GM23338 (cell line): ENCODE measurements at regions not wholly inside any gene's neighbourhood (a gene's known extent, or its start where the extent isn't known, plus 50 kb on each side); places are given as distances from the start of the nearest gene placed in this dataset.

ENCODE experiments used
- ATAC-seq: fragments of 200-7000 bp; cut with Tn5 transposase; 3 replicates; pipeline ENCODE4 v1.9.1; 2020
- DNase-seq: peaks from one replicate; pipeline ENCODE4 v3.0.0-alpha.2; 2015; ENCODE audit warnings: low spot score
- H2AFZ ChIP-seq: fragments of 200-600 bp; sonication (generic); 2 replicates; pipeline ENCODE4 v1.8.0; 2016; ENCODE audit warnings: antibody characterized with exemption, mild to moderate bottlenecking, moderate library complexity
- H3F3A ChIP-seq: fragments of 200-600 bp; sonication (generic); replicated peaks from 2 replicates; pipeline ENCODE4 v1.8.0; 2017; ENCODE audit warnings: antibody characterized with exemption, mixed run types, low read depth
- H3K27ac ChIP-seq: fragments of 200-600 bp; sonication (generic); 2 replicates; pipeline ENCODE4 v1.6.1; 2016; ENCODE audit warnings: low read depth
- H3K27me3 ChIP-seq: fragments of 200-600 bp; sonication (generic); 2 replicates; pipeline ENCODE4 v1.8.0; 2016; ENCODE audit warnings: mild to moderate bottlenecking, mixed run types, moderate library complexity; ENCODE audit not compliant: insufficient read depth
- H3K36me3 ChIP-seq: fragments of 200-600 bp; sonication (generic); 2 replicates; pipeline ENCODE4 v1.8.0; 2016; ENCODE audit warnings: mild to moderate bottlenecking; ENCODE audit not compliant: insufficient read depth
- H3K4me1 ChIP-seq: fragments of 200-600 bp; sonication (generic); 2 replicates; pipeline ENCODE4 v1.8.0; 2016; ENCODE audit warnings: mild to moderate bottlenecking, moderate library complexity; ENCODE audit not compliant: insufficient read depth
- H3K4me2 ChIP-seq: fragments of 200-600 bp; sonication (generic); 2 replicates; pipeline ENCODE4 v1.7.1; 2017; ENCODE audit warnings: mixed run types
- H3K4me3 ChIP-seq: fragments of 200-600 bp; sonication (generic); 2 replicates; pipeline ENCODE4 v1.6.1; 2016; ENCODE audit warnings: mixed run types
- H3K79me2 ChIP-seq: fragments of 200-600 bp; sonication (generic); replicated peaks from 2 replicates; pipeline ENCODE4 v1.8.0; 2017; ENCODE audit warnings: mild to moderate bottlenecking; ENCODE audit not compliant: insufficient read depth
- H3K9me2 ChIP-seq: fragments of 200-600 bp; sonication (generic); 2 replicates; pipeline ENCODE4 v1.8.0; 2017; ENCODE audit not compliant: insufficient read depth
- H4K20me1 ChIP-seq: fragments of 200-600 bp; sonication (generic); replicated peaks from 2 replicates; pipeline ENCODE4 v1.8.0; 2017; ENCODE audit warnings: mild to moderate bottlenecking; ENCODE audit not compliant: insufficient read depth
- H3K27ac Mint-ChIP-seq: 2 replicates; pipeline ENCODE4 v1.8.0; 2020; ENCODE audit warnings: inconsistent platforms, mild to moderate bottlenecking, moderate library complexity, mixed read lengths
- H3K27me3 Mint-ChIP-seq: 3 replicates; pipeline ENCODE4 v1.8.0; 2022; ENCODE audit warnings: low read depth, mild to moderate bottlenecking, moderate library complexity, mixed read lengths, inconsistent platforms; ENCODE audit not compliant: insufficient read depth, poor library complexity
- H3K36me3 Mint-ChIP-seq: 3 replicates; pipeline ENCODE4 v1.8.0; 2021; ENCODE audit warnings: low read depth, mild to moderate bottlenecking, inconsistent platforms, moderate library complexity, mixed read lengths
- H3K4me1 Mint-ChIP-seq: 3 replicates; pipeline ENCODE4 v1.8.0; 2020; ENCODE audit warnings: mild to moderate bottlenecking, inconsistent platforms, mixed read lengths
- H3K4me3 Mint-ChIP-seq: 3 replicates; pipeline ENCODE4 v1.8.0; 2021; ENCODE audit warnings: moderate library complexity, mild to moderate bottlenecking, inconsistent platforms, mixed read lengths
- H3K9me3 Mint-ChIP-seq: 3 replicates; pipeline ENCODE4 v1.8.0; 2020; ENCODE audit warnings: moderate library complexity, mild to moderate bottlenecking, inconsistent platforms, mixed read lengths
- CREB1 ChIP-seq: fragments of 250-450 bp; sonication (Bioruptor Pico); IDR thresholded peaks from 2 replicates; pipeline ENCODE4 v1.5.0; 2020; ENCODE audit warnings: low read depth, mild to moderate bottlenecking, moderate library complexity
- CTCF ChIP-seq, 2 experiments: fragments of 200-600 bp in 1 of 2; sonication (generic) in 1 of 2; conservative IDR thresholded peaks; 2 replicates each; pipeline versions ENCODE4 v1.5.1 to v1.6.1; 2016 to 2017; ENCODE audit warnings: antibody characterized with exemption in 2 of 2, low read depth in 2 of 2, mild to moderate bottlenecking in 2 of 2, moderate library complexity in 1 of 2
- ETS1 ChIP-seq: IDR thresholded peaks from 2 replicates; pipeline ENCODE4 v1.6.1; 2016; ENCODE audit warnings: antibody characterized with exemption
- EZH2phosphoT487 ChIP-seq: fragments of 200-600 bp; sonication (generic); IDR thresholded peaks from one replicate; pipeline ENCODE4 v1.8.1; 2018; ENCODE audit warnings: antibody characterized with exemption; ENCODE audit not compliant: unreplicated experiment
- JUNB ChIP-seq: IDR thresholded peaks from one replicate; pipeline ENCODE4 v1.6.1; 2016; ENCODE audit warnings: antibody characterized with exemption; ENCODE audit not compliant: unreplicated experiment
- REST ChIP-seq: IDR thresholded peaks from one replicate; pipeline ENCODE4 v1.6.1; 2018; ENCODE audit warnings: antibody characterized with exemption; ENCODE audit not compliant: unreplicated experiment
- STAT1 ChIP-seq: IDR thresholded peaks from one replicate; pipeline ENCODE4 v1.6.1; 2016; ENCODE audit warnings: antibody characterized with exemption; ENCODE audit not compliant: unreplicated experiment
- ZNF331 ChIP-seq: fragments of 250-450 bp; sonication (Bioruptor Pico); IDR thresholded peaks from 2 replicates; pipeline ENCODE4 v1.5.0; 2020; ENCODE audit warnings: low read depth, mild to moderate bottlenecking, moderate library complexity
- ZNF462 ChIP-seq: fragments of 250-450 bp; sonication (Bioruptor Pico); IDR thresholded peaks from 2 replicates; pipeline ENCODE4 v1.5.0; 2020; ENCODE audit warnings: mild to moderate bottlenecking, moderate library complexity

- TF ChIP-seq ZNF462 (CRISPR knock-in tag) (no peak), ZNF331 (CRISPR knock-in tag) (no peak), EZH2phosphoT487 (no peak), JUNB (no peak), CREB1 (no peak), ETS1 (no peak)
Observed at GRCh38 chr20:52497731-52498130, 306.2 kb upstream of the ZFP64 start (continued).

GRCh38 chr20:52496191-52496590, 304.6 kb upstream of the ZFP64 start:
- no peak for ATAC-seq
- no peaks in the 10 kb centered on the region; the same call in 1 of the 2 replicates for H3K9me2 ChIP-seq
- TF ChIP-seq REST, result no peak
- TF ChIP-seq EZH2phosphoT487, result no peak
- no peak for TF ChIP-seq CREB1
- TF ChIP-seq STAT1, result no peak
- no peak for TF ChIP-seq CTCF (conservative IDR thresholded peaks at IDR 0.05; ENCODE audit: low read depth in 2 of 2)
- TF ChIP-seq ETS1, result no peak

More at GRCh38 chr20:52496191-52496590, 304.6 kb upstream of the ZFP64 start:
- H3K79me2 ChIP-seq, result no peaks in the 10 kb centered on the region
- Mint-ChIP-seq H3K27ac (no peak overlapping the region), H3K4me1 (peaks cover 16% of the 10 kb centered on the region; the same call in 2 of the 3 replicates), H3K36me3 (no peaks in the 10 kb centered on the region), H3K9me3 (no peaks in the 10 kb centered on the region), H3K4me3 (no peak overlapping the region), H3K27me3 (no peaks in the 10 kb centered on the region)
- no peaks in the 10 kb centered on the region for H3F3A ChIP-seq
- H3K4me3 ChIP-seq, result no peak overlapping the region
- no peaks in the 10 kb centered on the region for H3K36me3 ChIP-seq
- no peaks in the 10 kb centered on the region for H3K27me3 ChIP-seq
- H3K27ac ChIP-seq, result no peak overlapping the region
- H4K20me1 ChIP-seq, result no peaks in the 10 kb centered on the region
- peaks cover 14% of the 10 kb centered on the region for H3K4me1 ChIP-seq
- no peak overlapping the region for H2AFZ ChIP-seq
- no peak for DNase-seq
- no peak overlapping the region for H3K4me2 ChIP-seq
